HG03025 (cell line): ENCODE measurements at regions not wholly inside any gene's neighbourhood (a gene's known extent, or its start where the extent isn't known, plus 50 kb on each side); places are given as distances from the start of the nearest gene placed in this dataset.

ENCODE experiments used
- ATAC-seq: cut with Tn5 transposase; IDR thresholded peaks from one replicate; pipeline ENCODE4 v1.9.1; 2021; ENCODE audit warnings: mild to moderate bottlenecking, moderate library complexity; ENCODE audit not compliant: unreplicated experiment, low FRiP score

DNA sequence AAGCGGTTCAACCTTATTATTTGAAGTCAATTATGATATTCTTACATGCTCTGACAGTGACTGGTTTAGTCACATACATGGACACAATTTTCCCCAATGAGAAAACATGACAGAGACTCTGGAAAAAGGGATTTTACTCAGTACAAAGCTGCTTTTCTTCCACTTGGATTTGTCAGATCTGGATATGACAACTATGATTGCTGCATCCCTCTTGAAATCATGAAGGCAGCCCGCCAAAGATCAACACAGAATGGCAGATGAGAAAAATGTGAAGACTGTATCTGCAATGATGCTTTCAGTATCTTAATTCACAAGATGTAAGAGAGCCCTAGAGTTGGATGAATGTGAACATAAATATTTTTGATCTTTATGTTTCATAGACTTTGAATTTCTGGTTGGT is 439.6 kb downstream of the CDH8 start:
- no peak for ATAC-seq

DNA sequence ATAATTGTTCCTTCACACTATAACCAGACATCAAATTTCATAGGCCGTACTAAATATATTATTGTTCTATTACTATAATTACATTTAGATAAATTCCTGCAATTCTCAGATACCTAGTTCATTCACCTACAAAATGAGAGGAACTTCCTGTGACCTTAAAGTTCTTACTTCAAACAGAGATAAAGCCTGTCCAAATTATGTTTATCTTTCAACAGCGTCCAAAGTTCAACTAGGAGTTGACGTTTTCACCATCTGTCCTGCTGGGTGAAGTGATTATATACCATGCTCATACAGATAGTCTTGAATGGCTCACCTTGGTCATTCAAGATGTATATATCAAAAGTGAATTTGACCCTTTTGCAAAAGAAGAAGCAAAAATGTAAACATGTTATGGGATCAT is 440.6 kb downstream of the CDH8 start:
- ATAC-seq: no peak

DNA sequence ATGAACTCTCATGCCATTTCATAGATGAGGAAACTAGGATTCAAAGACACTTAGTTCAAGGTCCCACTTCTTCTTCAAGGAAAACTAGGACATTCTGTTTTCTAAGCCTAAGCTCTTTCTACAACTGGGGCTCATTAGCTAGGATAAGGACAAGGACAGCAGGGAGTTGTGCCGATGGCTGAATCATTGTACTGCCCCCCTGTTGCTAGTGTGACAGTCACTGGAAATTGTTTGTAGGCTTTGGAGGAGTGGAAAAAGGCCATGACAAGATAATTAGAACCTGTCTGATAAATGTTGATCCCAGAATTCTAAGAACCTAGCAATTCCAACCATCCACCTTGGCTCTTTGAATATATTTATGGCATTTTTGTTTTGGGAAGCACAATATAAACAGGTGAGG is 445.7 kb downstream of the CDH8 start:
- ATAC-seq: no peak

DNA sequence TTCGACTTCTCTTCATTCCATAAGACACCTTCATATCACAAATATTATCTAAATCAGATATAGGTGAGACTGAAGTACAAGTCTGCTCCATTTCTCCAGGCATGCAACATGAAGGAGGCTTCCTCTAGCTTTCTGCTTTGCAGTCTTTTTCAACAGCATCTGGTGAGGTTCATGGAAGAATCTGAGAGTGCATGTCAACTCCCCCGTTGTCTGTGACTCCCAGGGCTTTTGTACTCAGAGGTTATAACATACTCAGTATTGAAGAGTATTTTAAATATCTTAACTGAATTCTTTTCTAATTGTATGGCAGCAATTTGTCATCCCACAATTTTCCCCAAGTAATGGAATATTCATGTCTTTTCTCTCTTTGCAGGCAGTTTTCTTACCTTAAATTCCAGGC is 448.7 kb downstream of the CDH8 start:
- no peak for ATAC-seq

DNA sequence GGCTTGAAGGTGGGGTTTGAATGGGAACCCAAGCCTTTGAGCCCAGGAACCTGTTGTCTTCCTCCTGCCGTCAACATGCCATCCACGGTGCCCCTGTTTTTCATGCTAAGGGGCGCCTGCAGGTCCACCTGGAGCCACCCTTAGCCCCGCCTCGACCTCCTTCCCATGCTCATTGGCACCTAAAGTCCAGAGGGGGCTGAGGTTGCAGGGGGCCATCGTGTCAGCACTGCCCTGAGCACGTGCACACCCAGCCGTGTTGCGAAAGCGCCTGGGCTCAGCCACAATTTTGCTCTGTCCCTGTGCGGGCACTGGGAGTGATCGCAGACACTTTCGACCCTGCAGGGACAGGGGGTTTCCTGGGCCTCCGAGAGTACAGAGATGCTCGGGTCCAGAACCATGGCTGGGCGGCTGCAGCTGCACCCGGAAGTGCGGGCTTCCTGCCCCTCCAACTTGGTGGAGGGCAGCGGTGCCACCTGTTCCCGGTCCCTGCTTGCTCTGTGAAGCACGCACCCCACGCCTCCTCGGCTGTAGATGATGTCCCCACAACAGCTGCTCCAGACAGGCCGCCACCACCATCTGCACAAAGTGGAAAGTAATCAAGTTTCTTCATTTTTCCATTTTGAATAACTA is 454.7 kb downstream of the CDH8 start:
- ATAC-seq: no peak

DNA sequence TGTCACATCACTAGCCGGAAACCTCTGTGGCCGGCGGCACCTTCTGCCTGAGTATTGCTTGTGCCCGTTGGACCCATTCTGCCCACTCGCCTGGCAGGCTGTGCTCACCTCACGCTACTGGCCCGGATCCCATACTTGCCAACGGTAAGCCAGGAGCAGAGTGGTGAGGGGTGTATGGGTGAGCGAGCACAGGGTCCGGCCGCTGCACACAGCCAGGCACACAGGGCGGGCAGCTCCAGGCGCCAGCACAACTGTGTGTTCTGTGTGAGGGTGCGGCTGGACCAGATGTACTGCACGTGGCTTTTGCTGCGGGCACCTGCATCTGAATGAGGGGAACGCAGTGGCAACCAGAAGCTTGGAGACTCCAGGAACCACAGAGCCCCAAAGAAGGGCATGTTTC is 455.7 kb downstream of the CDH8 start:
- no peak for ATAC-seq

DNA sequence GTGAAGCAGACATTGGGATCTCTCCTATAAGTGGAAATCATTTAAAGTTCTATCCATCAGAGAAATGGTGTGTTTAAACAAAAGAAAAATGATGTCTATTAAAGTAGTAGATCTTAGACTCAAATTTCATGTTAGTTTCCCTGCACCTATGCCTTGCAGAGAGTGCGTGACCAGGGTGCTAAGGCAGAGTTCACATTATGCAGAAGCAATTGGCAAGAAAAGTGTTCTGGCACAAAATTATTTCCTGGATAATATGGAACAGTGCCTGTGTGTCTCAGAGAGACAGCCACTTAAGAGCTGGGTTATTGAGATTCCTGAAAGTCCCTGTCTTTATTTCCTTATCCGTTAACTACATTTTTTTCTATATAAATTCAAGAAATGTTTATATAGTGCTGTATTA is 457.0 kb downstream of the CDH8 start:
- ATAC-seq: no peak

DNA sequence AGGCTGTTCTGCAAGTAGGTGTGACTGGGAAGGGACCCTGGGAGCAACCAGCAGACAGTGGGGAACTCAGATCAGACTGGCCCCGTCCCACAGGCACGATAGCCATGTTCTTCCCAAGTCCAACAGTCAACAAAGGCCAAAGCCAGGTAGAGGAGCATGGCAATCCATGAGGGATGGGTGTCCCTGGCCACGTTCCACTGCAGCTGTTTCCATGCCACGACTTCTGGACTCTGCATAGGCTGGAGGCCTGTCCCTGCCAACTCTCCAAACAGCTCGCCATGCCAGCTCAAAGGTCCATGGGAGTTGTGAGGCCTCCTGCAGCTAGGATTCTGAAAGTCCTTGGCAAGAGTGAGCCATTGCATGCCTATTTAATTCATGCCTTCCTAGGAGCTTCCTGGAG is 459.8 kb downstream of the CDH8 start:
- no peak for ATAC-seq

DNA sequence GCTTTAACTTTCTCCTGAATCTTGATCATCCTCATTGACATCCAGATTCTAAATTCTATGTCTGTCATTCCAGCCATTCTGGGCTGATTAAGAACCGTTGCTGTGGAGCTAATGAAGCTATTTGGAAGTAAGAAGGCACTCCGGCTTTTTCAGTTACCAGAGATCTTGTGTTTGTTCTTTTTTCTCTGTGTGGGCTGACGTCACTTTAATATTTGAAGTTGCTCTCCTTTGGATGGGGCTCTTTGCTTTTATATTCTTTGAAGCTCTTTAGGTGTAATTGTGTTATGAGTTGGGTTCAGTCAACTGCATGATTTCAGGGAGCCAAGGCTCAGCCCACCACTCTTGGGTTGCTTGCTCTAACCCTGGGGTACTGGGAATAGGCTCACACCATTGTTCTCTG is 460.6 kb downstream of the CDH8 start:
- no peak for ATAC-seq

DNA sequence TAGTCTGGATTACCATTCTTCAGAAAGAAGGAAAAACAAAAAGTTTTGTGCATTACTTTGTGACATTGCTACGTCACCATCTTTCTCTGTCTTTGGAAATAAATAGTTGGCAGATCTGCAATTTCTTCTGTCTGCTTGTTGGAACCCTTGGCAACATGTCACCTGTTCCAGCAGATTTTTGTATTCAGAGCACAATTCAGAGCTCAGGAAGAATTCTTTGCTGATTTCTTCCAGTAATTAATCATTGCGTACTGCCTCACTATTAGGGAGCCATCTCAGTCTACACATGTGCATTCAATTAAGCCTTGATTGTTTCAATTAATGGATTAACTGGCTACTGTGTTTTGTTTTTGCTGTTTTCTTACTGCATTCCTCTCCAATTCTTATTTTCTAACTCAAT is 467.2 kb downstream of the CDH8 start:
- no peak for ATAC-seq

DNA sequence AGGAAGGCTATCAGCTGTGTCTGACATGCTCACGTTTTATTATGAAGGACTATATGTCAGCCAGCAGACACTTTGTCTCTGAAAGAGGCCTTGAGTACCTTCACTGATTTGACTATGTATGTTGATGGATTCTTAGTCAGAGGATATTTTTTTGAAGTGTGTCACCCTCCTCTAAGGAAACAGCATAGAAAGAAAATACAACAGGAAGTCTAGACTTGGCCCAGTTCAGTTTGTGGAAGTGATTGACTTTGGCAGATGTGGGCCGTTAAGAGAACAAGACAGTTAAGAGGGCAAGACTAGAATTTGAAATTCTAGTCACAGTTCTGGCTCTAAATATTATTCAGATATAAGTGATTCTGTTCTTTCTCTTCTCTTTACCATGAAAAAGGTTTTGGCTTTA is 471.5 kb downstream of the CDH8 start:
- no peak for ATAC-seq

DNA sequence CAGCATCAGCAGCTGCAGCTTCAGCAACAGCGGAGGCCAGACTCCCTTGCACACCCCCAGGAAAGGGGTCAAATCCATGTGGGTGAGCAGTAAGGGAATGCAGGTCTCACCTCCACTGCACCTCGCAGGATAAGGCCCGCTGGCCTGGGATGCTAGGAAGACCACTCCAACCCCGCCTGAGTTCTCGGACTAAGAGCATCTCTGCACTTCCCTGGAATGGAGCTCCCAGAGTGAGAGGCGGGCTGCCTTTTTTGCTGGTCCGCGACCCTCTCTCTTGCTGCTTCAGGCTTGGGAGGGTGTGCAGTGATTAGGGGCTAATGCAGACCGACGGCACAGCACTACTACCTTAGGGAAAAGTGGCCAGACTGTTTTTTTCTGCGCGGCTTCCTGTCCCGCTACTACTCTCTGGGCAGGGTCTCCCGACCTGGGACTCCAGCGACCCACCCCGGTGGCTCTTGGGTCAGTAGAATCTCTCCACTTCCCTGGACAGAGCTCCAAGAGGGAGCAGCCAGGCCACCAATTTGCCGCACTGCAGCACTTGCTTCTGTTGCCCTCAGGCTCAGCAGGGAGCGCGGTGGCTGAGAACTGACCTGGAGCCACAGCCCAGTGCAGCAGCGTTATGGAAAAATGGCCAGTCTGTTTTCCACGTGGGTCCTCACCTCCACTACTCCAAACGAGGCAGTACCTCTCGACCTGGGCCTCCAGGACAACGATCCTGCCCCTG is 480.4 kb downstream of the CDH8 start:
- no peak for ATAC-seq

DNA sequence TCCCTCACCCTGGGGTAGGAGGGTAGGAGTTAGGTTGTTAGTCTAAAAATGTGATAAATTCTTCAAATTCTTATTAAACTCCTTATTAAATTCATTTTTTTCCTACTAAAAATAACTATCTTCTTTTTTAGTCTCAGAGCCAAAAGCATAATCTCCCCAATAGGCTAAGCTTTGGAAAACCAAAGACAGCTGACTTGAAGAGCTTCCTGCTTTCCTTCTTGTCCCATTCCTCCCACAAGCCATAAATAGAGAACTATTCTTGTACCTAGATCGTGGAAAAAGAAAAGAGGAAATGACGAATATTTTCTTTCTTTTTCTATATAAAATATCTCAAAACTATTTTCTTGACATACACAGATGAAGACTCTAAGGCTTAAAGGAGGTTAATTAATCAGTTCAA is 486.9 kb downstream of the CDH8 start:
- ATAC-seq: no peak

DNA sequence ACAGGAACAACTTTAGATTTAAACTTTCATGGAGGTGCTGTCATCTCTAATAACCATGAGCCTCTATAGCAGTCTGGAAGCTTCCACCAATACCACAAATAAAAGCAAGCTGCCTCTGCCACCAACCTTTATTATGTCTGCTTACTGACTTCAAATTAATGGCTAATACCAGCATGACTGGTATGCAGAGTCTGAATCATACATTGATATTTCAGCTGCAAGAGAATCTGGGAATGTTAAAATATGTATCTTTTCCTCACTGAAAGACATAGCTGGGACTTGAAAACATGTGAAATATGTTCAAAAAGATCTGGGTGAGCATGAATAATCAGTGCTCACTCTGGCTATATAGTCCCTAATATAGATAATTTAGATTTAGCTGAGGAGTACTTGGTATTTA is 488.6 kb downstream of the CDH8 start:
- ATAC-seq: no peak

DNA sequence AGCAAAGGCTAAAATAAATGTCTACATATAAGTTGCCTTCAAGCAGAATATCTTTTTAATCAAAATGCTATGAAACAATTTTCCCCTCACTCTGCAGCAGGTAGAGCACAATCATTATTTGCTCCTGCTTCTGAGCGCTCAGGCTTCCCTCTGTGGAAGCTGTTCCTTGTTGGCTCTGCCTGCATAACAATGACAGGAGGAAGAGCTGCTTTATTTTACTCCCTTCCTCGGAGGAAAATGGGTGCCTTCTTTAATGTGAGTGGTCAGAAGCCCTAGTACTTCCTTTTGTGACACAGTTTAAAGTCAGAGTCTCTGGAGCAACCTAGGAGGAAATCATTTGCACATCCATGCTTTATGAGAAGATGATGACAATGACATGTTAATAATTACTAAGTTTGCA is 492.1 kb downstream of the CDH8 start:
- no peak for ATAC-seq

DNA sequence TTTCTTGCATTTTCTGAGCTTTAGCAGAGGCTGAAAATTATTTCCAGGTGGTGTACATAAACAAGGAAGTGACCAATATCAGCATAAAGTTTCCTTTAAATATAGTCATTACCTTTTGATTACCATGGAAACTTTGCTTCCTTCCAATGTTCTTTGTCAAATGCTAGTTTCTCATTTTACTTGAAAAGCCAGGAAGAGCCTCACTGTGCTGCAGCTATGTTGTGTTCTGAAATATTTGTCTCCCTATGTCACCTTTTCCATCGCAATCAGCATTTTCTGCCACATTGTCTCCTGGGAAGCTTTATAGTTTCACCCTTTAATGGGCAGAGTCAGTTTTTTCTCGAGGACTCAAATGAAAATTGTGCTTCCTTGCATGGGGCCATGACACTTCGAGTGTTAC is 496.0 kb downstream of the CDH8 start:
- ATAC-seq: no peak

DNA sequence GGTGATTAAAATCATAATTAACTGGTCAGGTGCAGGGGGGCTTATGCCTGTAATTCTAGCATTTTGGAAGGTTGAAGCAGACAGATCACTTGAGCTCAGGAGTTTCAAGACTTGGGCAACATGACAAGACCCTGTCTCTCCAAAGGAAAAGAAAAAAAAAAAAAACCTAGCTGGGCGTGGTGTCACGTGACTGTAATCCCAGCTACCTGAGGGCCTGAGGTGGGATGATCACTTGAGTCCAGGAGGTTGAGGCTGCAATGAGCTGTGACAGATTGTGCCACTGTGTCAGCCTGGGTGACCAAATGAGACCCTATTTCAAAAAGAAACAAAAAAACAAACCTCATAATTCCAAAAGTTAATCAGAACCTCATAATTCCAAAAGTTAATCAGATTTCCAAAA is 505.5 kb downstream of the CDH8 start:
- ATAC-seq: no peak

DNA sequence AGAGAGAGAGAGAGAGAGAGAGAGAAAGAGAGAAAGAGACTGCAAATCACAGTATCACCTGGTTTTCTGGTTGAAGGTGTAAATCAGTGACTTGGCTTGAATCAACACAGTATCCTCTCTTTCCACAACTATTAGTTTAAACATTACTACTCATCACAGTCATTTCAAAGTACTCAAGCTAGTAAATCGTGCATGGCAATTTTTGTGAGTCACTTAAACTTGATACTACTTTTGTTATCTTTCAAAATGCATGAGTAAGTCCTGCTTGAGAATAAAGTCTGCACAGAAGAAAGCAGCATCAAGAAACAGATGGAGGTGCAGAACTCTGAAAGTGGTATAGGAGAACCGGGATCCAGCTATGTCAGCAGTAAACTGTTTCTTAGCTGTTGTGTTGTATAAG is 535.4 kb downstream of the CDH8 start:
- ATAC-seq: no peak

DNA sequence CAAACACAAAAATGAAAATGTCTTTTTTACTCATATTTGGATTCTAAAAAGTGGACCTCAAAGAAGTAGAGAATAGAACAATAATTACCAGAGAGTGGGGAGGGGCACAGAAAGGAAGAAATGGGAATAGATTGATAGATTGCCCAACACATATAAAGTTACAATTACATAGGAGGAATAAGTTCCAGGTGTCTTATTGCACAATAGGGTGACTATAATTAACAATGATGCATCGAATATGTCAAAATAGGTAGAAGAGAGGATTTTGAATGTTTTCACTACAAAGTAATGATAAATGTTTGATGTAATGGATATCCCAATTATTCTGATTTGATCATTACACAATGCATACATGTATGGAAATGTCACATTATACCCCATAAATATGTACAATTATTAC is 556.0 kb downstream of the CDH8 start:
- no peak for ATAC-seq

DNA sequence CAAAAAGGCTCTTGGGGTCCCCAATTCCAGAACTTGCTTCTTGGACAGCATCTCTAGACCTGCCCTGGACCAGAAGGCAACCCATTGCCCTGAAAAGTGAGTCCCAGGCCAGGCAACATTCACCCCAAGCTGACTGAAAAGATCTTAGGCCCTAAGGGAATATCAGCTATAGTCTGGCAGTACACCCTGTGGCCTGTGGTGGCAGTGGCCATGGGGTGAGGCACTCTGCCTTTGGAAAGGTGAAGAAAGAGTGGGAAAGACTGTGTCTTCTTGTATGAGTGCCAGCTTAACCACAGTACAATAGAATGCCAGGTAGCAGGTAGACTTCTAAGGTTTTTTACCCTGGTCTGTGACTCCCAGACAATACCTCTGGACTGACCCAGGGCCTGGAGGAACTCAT is 564.5 kb downstream of the CDH8 start:
- ATAC-seq: no peak

DNA sequence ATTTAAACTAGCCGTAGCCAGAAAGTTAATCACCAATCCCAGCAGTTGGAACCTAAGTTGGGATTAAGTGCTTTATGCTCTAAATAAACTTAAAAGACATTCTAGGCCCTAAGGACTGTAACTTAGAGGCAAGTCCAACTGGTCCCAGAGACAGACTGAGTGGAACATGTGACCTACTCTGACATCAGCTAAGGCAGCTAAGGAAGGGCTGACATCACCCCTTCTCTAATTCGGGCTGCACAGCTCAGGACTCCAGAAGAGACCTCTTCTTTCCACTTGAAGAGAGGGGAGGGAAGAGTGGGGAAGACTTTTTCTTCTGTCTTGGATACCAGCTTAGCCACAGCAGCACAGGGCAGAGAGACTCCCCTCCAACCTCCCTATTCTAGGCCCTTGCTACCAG is 565.2 kb downstream of the CDH8 start:
- no peak for ATAC-seq

DNA sequence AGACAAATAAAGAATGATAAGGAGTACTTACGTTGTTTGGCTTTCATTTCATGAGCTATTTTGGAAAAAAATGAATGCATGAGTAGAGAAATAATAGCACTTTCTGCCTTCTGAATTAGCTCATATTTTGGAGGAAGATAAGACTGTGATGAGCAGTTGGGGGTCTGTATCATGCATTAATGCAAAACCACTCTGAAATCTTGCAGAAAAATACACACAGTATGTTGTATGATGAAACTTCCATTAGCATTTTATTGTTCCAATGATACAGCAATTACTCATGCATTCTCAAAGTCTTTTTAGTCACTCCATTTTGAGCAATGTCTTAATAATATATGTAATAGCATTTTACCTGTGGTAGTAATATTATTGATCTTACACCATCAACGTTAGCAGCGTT is 571.0 kb downstream of the CDH8 start:
- ATAC-seq: no peak

DNA sequence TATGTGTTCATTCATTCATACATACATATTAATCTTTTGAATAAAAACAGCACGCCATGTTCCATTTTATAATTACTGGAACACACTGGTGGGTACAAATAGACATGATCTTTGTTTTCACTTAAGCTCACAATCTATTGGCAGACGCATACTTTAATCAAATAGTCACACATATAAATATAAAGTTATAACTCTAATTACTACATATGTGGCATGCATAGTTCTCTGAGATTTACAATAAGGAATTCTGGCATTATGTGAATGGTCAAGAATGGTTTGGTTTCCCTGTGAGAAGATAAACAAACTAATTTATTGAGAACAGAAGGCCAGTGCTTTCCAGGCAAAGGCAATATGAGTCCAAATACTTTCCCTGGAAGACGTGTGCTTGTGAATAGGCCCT is 576.2 kb downstream of the CDH8 start:
- ATAC-seq: no peak
